Suprapubic skin (tissue), 3 donors: ENCODE measurements at regions not wholly inside any gene's neighbourhood (a gene's known extent, or its start where the extent isn't known, plus 50 kb on each side); places are given as distances from the start of the nearest gene placed in this dataset.

Source experiments
- EP300 ChIP-seq: sonication (generic); formaldehyde crosslinking; IDR thresholded peaks from one replicate; pipeline ENCODE4 v1.6.1; 2017; ENCODE audit warnings: antibody characterized with exemption
- POLR2A ChIP-seq, 2 donors: fragments of 450-650 bp; IDR thresholded peaks; one replicate each; pipeline ENCODE4 v1.6.1; 2017; ENCODE audit warnings: antibody characterized with exemption in 2 of 2, mild to moderate bottlenecking in 2 of 2, moderate library complexity in 2 of 2
- TF ChIP-seq, protein P1 (sequence below), 2 donors: fragments of 200-600 bp in 1 of 2; fragments of 450-650 bp in 1 of 2; sonication (generic) in 1 of 2; IDR thresholded peaks; one replicate each; pipeline ENCODE4 v1.5.1; 2016 to 2019; ENCODE audit warnings: antibody characterized with exemption in 2 of 2, mild to moderate bottlenecking in 1 of 2, moderate library complexity in 1 of 2

- TF ChIP-seq EP300: no peak
- TF ChIP-seq, protein P1, sequence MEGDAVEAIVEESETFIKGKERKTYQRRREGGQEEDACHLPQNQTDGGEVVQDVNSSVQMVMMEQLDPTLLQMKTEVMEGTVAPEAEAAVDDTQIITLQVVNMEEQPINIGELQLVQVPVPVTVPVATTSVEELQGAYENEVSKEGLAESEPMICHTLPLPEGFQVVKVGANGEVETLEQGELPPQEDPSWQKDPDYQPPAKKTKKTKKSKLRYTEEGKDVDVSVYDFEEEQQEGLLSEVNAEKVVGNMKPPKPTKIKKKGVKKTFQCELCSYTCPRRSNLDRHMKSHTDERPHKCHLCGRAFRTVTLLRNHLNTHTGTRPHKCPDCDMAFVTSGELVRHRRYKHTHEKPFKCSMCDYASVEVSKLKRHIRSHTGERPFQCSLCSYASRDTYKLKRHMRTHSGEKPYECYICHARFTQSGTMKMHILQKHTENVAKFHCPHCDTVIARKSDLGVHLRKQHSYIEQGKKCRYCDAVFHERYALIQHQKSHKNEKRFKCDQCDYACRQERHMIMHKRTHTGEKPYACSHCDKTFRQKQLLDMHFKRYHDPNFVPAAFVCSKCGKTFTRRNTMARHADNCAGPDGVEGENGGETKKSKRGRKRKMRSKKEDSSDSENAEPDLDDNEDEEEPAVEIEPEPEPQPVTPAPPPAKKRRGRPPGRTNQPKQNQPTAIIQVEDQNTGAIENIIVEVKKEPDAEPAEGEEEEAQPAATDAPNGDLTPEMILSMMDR (IDR thresholded peaks at IDR 0.05): no peak
- no peak for TF ChIP-seq POLR2A (IDR thresholded peaks at IDR 0.05)
Observed at GRCh38 chr16:64304951-64305350, 816.9 kb downstream of the CDH11 start.
